ENCODE measurements at regions not wholly inside any gene's neighbourhood (a gene's known extent, or its start where the extent isn't known, plus 50 kb on each side); places are given as distances from the start of the nearest gene placed in this dataset.

DNA sequence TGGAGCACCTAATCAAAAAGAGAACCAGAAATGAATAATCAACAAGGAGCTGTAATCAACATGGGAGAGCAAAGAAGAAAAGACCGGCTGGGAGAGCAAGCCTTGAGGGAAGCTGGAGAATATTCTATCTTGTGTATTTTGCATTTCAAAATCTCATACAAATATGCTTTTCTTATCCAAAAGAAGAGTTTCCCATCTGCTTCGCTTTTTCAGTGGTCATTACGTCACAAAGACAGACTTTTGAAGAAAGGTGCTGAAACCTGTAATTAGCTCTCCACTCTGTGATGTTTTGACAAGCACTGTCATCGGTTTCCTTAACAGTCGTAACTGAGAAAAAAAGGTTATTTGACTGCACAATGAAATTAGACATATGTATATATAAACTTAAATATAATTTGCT is 139.1 kb upstream of the TACR1 start:
- H3K79me2 ChIP-seq (ENCODE audit: control insufficient read depth, low read length), result no peaks in the 10 kb centered on the region
- H4K20me1 ChIP-seq (ENCODE audit: control insufficient read depth, insufficient read depth, low read depth, low read length), result no peaks in the 10 kb centered on the region
- H3F3A ChIP-seq (ENCODE audit: control insufficient read depth, insufficient read depth), result no peaks in the 10 kb centered on the region
- no peak overlapping the region for H3K4me2 ChIP-seq (ENCODE audit: low read length)
- no peaks in the 10 kb centered on the region for H3K36me3 ChIP-seq (ENCODE audit: control insufficient read depth, low read length)
- H3K4me1 ChIP-seq (ENCODE audit: control insufficient read depth, low read length), result no peaks in the 10 kb centered on the region
- H3K9me3 ChIP-seq (ENCODE audit: control insufficient read depth, insufficient read depth, low read length), result no peaks in the 10 kb centered on the region
- no peaks in the 10 kb centered on the region for H3K27me3 ChIP-seq (ENCODE audit: control insufficient read depth, low read length)
- H3K4me3 ChIP-seq (ENCODE audit: low read length), result no peak overlapping the region
- H3K27ac ChIP-seq (ENCODE audit: low read depth, low read length), result no peak overlapping the region
- TF ChIP-seq EZH2phosphoT487 (IDR thresholded peaks at IDR 0.05; ENCODE audit: borderline replicate concordance, low read length), result no peak
- TF ChIP-seq, protein P1, sequence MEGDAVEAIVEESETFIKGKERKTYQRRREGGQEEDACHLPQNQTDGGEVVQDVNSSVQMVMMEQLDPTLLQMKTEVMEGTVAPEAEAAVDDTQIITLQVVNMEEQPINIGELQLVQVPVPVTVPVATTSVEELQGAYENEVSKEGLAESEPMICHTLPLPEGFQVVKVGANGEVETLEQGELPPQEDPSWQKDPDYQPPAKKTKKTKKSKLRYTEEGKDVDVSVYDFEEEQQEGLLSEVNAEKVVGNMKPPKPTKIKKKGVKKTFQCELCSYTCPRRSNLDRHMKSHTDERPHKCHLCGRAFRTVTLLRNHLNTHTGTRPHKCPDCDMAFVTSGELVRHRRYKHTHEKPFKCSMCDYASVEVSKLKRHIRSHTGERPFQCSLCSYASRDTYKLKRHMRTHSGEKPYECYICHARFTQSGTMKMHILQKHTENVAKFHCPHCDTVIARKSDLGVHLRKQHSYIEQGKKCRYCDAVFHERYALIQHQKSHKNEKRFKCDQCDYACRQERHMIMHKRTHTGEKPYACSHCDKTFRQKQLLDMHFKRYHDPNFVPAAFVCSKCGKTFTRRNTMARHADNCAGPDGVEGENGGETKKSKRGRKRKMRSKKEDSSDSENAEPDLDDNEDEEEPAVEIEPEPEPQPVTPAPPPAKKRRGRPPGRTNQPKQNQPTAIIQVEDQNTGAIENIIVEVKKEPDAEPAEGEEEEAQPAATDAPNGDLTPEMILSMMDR (IDR thresholded peaks at IDR 0.05; ENCODE audit: low read depth, low read length, poor library complexity, severe bottlenecking), result no peak
- no peaks in the 10 kb centered on the region for H3K9me2 ChIP-seq (replicated peaks; ENCODE audit: control insufficient read depth, low read length)

GRCh38 chr2:75337619-75338018 is 138.3 kb upstream of the TACR1 start:
- no peak overlapping the region for H3K4me2 ChIP-seq (ENCODE audit: low read length)
- H3K4me1 ChIP-seq (ENCODE audit: control insufficient read depth, low read length), result no peaks in the 10 kb centered on the region
- H3K79me2 ChIP-seq (ENCODE audit: control insufficient read depth, low read length), result no peaks in the 10 kb centered on the region
- no peaks in the 10 kb centered on the region for H3K36me3 ChIP-seq (ENCODE audit: control insufficient read depth, low read length)
- TF ChIP-seq EZH2phosphoT487 (IDR thresholded peaks at IDR 0.05; ENCODE audit: borderline replicate concordance, low read length), result no peak
- TF ChIP-seq, protein P1 (IDR thresholded peaks at IDR 0.05; ENCODE audit: low read depth, low read length, poor library complexity, severe bottlenecking), result no peak
- no peak overlapping the region for H3K4me3 ChIP-seq (ENCODE audit: low read length)
- H3K9me2 ChIP-seq (replicated peaks; ENCODE audit: control insufficient read depth, low read length), result no peaks in the 10 kb centered on the region
- H3F3A ChIP-seq (ENCODE audit: control insufficient read depth, insufficient read depth), result no peaks in the 10 kb centered on the region
- no peaks in the 10 kb centered on the region for H4K20me1 ChIP-seq (ENCODE audit: control insufficient read depth, insufficient read depth, low read depth, low read length)
- no peaks in the 10 kb centered on the region for H3K9me3 ChIP-seq (ENCODE audit: control insufficient read depth, insufficient read depth, low read length)
- no peaks in the 10 kb centered on the region for H3K27me3 ChIP-seq (ENCODE audit: control insufficient read depth, low read length)
- no peak overlapping the region for H3K27ac ChIP-seq (ENCODE audit: low read depth, low read length)

GRCh38 chr2:75337016-75337415 is 137.7 kb upstream of the TACR1 start:
- TF ChIP-seq EZH2phosphoT487 (IDR thresholded peaks at IDR 0.05; ENCODE audit: borderline replicate concordance, low read length), result no peak
- TF ChIP-seq, protein P1 (IDR thresholded peaks at IDR 0.05; ENCODE audit: low read depth, low read length, poor library complexity, severe bottlenecking), result no peak
- no peaks in the 10 kb centered on the region for H3K9me3 ChIP-seq (ENCODE audit: control insufficient read depth, insufficient read depth, low read length)
- H3K36me3 ChIP-seq (ENCODE audit: control insufficient read depth, low read length), result no peaks in the 10 kb centered on the region
- H3K27ac ChIP-seq (ENCODE audit: low read depth, low read length), result no peak overlapping the region
- H4K20me1 ChIP-seq (ENCODE audit: control insufficient read depth, insufficient read depth, low read depth, low read length), result no peaks in the 10 kb centered on the region
- no peaks in the 10 kb centered on the region for H3F3A ChIP-seq (ENCODE audit: control insufficient read depth, insufficient read depth)
- H3K9me2 ChIP-seq (replicated peaks; ENCODE audit: control insufficient read depth, low read length), result no peaks in the 10 kb centered on the region
- H3K4me3 ChIP-seq (ENCODE audit: low read length), result no peak overlapping the region
- no peaks in the 10 kb centered on the region for H3K79me2 ChIP-seq (ENCODE audit: control insufficient read depth, low read length)
- no peaks in the 10 kb centered on the region for H3K4me1 ChIP-seq (ENCODE audit: control insufficient read depth, low read length)
- no peaks in the 10 kb centered on the region for H3K27me3 ChIP-seq (ENCODE audit: control insufficient read depth, low read length)
- no peak overlapping the region for H3K4me2 ChIP-seq (ENCODE audit: low read length)

GRCh38 chr2:75336451-75336850 is 137.1 kb upstream of the TACR1 start:
- Histone ChIP-seq H3K9me2 (replicated peaks; ENCODE audit: control insufficient read depth, low read length) (no peaks in the 10 kb centered on the region), H3K4me3 (ENCODE audit: low read length) (no peak overlapping the region), H4K20me1 (ENCODE audit: control insufficient read depth, insufficient read depth, low read depth, low read length) (no peaks in the 10 kb centered on the region), H3K4me2 (ENCODE audit: low read length) (no peak overlapping the region), H3F3A (ENCODE audit: control insufficient read depth, insufficient read depth) (no peaks in the 10 kb centered on the region), H3K4me1 (ENCODE audit: control insufficient read depth, low read length) (no peaks in the 10 kb centered on the region), H3K9me3 (ENCODE audit: control insufficient read depth, insufficient read depth, low read length) (no peaks in the 10 kb centered on the region), H3K36me3 (ENCODE audit: control insufficient read depth, low read length) (no peaks in the 10 kb centered on the region), H3K79me2 (ENCODE audit: control insufficient read depth, low read length) (no peaks in the 10 kb centered on the region), H3K27ac (ENCODE audit: low read depth, low read length) (no peak overlapping the region), H3K27me3 (ENCODE audit: control insufficient read depth, low read length) (no peaks in the 10 kb centered on the region)
- no peak for TF ChIP-seq EZH2phosphoT487 (IDR thresholded peaks at IDR 0.05; ENCODE audit: borderline replicate concordance, low read length)
- TF ChIP-seq, protein P1 (IDR thresholded peaks at IDR 0.05; ENCODE audit: low read depth, low read length, poor library complexity, severe bottlenecking), result no peak
